KMS-11 (cell line): ENCODE measurements at regions not wholly inside any gene's neighbourhood (a gene's known extent, or its start where the extent isn't known, plus 50 kb on each side); places are given as distances from the start of the nearest gene placed in this dataset.

ENCODE experiments used
- H2AFZ ChIP-seq: fragments of 200-600 bp; sonication (generic); 2 replicates; pipeline ENCODE4 v1.6.1; 2016; ENCODE audit warnings: antibody characterized with exemption, mixed run types, low read depth
- H3K27ac ChIP-seq: fragments of 200-600 bp; sonication (generic); 2 replicates; pipeline ENCODE4 v1.6.1; 2016; ENCODE audit warnings: mild to moderate bottlenecking, mixed run types
- H3K27me3 ChIP-seq: fragments of 200-600 bp; sonication (generic); 2 replicates; pipeline ENCODE4 v1.6.1; 2017; ENCODE audit warnings: mild to moderate bottlenecking, low read depth, mixed run types, moderate library complexity; ENCODE audit not compliant: insufficient read depth
- H3K36me3 ChIP-seq: fragments of 200-600 bp; sonication (generic); 2 replicates; pipeline ENCODE4 v1.6.1; 2017; ENCODE audit warnings: mild to moderate bottlenecking, mixed run types; ENCODE audit not compliant: insufficient read depth
- H3K4me1 ChIP-seq: fragments of 200-600 bp; sonication (generic); 2 replicates; pipeline ENCODE4 v1.6.1; 2016; ENCODE audit warnings: mild to moderate bottlenecking, low read depth, mixed run types; ENCODE audit not compliant: poor library complexity, severe bottlenecking
- H3K4me2 ChIP-seq: fragments of 200-600 bp; sonication (generic); 2 replicates; pipeline ENCODE4 v1.7.0; 2016; ENCODE audit warnings: mild to moderate bottlenecking, mixed run types
- H3K4me3 ChIP-seq: fragments of 200-600 bp; sonication (generic); IDR thresholded peaks from 2 replicates; pipeline ENCODE4 v1.6.1; 2017; ENCODE audit warnings: low read depth, low read length, mixed read lengths; ENCODE audit not compliant: insufficient read depth
- H3K79me2 ChIP-seq: fragments of 200-600 bp; sonication (generic); 2 replicates; pipeline ENCODE4 v1.6.1; 2016; ENCODE audit warnings: low read depth, mixed run types; ENCODE audit not compliant: insufficient read depth
- H3K9ac ChIP-seq: fragments of 200-600 bp; sonication (generic); 2 replicates; pipeline ENCODE4 v1.6.1; 2016; ENCODE audit warnings: mild to moderate bottlenecking, mixed run types
- H4K20me1 ChIP-seq: fragments of 200-600 bp; sonication (generic); 2 replicates; pipeline ENCODE4 v1.6.1; 2016; ENCODE audit warnings: mild to moderate bottlenecking, mixed run types; ENCODE audit not compliant: insufficient read depth
- TF ChIP-seq, protein P1 (sequence below): fragments of 200-600 bp; sonication (generic); conservative IDR thresholded peaks from 2 replicates; pipeline ENCODE4 v1.6.1; 2017; ENCODE audit warnings: low read depth, mild to moderate bottlenecking, antibody characterized with exemption, low read length, moderate library complexity, mixed read lengths

DNA sequence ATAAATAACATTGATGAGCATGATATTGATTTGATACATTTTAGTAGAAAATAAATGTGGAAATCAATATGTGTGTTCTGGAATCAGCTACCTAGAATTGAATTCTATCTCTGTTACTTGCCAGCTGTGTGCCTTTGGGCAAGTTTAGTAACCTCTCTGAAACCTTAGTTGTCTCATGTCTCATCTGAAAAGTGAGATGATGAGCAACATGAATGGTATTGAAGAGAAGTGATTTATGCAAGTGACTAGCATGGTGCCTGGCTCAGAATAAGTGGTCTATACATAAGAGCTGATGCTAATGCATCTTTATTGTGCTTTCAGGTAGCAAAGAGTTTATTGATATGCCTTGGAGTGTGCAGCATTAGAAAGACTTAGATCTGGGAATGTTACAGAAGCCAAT, 383.3 kb downstream of the PRDM2 start:
- Histone ChIP-seq H3K4me3 (no peak overlapping the region), H3K36me3 (no peaks in the 10 kb centered on the region), H4K20me1 (no peaks in the 10 kb centered on the region), H3K4me1 (no peaks in the 10 kb centered on the region), H3K27me3 (no peaks in the 10 kb centered on the region), H2AFZ (no peak overlapping the region), H3K4me2 (no peak overlapping the region), H3K79me2 (no peaks in the 10 kb centered on the region), H3K9ac (no peak overlapping the region), H3K27ac (no peak overlapping the region)
- TF ChIP-seq, protein P1, sequence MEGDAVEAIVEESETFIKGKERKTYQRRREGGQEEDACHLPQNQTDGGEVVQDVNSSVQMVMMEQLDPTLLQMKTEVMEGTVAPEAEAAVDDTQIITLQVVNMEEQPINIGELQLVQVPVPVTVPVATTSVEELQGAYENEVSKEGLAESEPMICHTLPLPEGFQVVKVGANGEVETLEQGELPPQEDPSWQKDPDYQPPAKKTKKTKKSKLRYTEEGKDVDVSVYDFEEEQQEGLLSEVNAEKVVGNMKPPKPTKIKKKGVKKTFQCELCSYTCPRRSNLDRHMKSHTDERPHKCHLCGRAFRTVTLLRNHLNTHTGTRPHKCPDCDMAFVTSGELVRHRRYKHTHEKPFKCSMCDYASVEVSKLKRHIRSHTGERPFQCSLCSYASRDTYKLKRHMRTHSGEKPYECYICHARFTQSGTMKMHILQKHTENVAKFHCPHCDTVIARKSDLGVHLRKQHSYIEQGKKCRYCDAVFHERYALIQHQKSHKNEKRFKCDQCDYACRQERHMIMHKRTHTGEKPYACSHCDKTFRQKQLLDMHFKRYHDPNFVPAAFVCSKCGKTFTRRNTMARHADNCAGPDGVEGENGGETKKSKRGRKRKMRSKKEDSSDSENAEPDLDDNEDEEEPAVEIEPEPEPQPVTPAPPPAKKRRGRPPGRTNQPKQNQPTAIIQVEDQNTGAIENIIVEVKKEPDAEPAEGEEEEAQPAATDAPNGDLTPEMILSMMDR, result no peak

DNA sequence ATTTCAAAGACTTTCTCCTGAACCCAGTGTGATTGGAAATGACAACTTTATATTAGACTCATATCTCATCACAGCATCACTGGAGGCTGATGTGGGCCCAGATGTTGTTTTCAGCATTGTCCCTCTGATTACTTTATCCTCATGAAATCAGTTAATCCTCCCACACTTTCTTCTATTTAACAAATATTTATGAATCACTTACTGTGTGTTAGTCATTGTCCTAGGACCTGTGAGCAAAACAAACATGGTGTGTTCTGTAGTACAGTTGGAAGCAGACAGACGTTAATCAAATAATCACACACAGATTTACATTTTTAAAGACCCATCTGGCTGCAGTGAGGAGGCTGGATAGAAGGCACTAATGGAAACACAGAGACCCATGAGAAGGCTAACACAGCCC, 383.7 kb downstream of the PRDM2 start:
- H4K20me1 ChIP-seq, result no peaks in the 10 kb centered on the region
- H3K36me3 ChIP-seq, result no peaks in the 10 kb centered on the region
- H3K79me2 ChIP-seq, result no peaks in the 10 kb centered on the region
- TF ChIP-seq, protein P1, result no peak
- no peak overlapping the region for H3K9ac ChIP-seq
- H3K4me3 ChIP-seq, result no peak overlapping the region
- H2AFZ ChIP-seq, result no peak overlapping the region
- no peak overlapping the region for H3K4me2 ChIP-seq
- H3K27ac ChIP-seq, result no peak overlapping the region
- no peaks in the 10 kb centered on the region for H3K4me1 ChIP-seq
- H3K27me3 ChIP-seq, result no peaks in the 10 kb centered on the region

DNA sequence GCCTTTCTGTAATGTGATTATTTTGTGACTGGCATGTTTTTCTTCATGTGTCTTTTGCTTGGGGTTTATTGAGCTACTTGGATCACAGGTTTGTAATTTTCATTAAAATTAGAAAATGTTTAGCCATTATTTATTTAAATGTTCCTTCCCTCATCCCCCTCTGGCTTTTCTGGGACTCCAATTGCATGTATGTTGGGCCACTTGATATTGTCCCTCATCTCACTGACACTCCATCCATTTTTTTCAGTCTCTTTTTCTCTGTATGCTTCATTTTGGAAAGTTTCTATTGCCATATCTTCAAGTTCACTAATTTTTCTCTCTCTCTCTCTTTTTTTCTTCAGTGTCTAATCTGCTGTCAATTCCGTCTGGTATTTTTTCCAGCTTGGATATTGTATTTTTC, 390.1 kb downstream of the PRDM2 start:
- H3K36me3 ChIP-seq, result no peaks in the 10 kb centered on the region
- no peaks in the 10 kb centered on the region for H3K27me3 ChIP-seq
- no peaks in the 10 kb centered on the region for H3K79me2 ChIP-seq
- no peak overlapping the region for H3K4me2 ChIP-seq
- H3K4me3 ChIP-seq, result no peak overlapping the region
- no peaks in the 10 kb centered on the region for H4K20me1 ChIP-seq
- no peak overlapping the region for H3K9ac ChIP-seq
- no peak overlapping the region for H3K27ac ChIP-seq
- no peak overlapping the region for H2AFZ ChIP-seq
- TF ChIP-seq, protein P1, result no peak
- no peaks in the 10 kb centered on the region for H3K4me1 ChIP-seq

DNA sequence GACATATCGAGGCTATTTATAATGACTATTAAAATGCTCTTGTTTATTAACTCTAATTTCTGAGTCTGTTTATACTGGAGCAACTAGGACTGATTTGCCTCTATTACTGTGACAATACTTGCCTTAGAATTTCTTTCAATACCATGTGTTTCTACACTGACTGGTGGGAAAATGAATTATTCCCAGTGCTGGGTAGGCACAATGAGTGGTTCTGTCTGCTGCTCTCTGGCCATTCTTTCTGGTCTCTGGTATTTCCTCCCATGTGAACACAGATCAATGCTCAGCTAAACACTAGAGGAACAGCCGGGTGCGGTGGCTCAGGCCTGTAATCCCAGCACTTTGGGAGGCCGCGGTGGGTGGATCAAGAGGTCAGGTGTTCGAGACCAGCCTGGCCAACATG, 390.5 kb downstream of the PRDM2 start:
- Histone ChIP-seq H2AFZ (no peak overlapping the region), H3K27me3 (no peaks in the 10 kb centered on the region), H3K4me2 (no peak overlapping the region), H3K27ac (no peak overlapping the region), H3K4me3 (no peak overlapping the region), H3K36me3 (no peaks in the 10 kb centered on the region), H3K79me2 (no peaks in the 10 kb centered on the region), H3K9ac (no peak overlapping the region), H3K4me1 (no peaks in the 10 kb centered on the region), H4K20me1 (no peaks in the 10 kb centered on the region)
- TF ChIP-seq, protein P1, result no peak
